ENCODE measurements at regions not wholly inside any gene's neighbourhood (a gene's known extent, or its start where the extent isn't known, plus 50 kb on each side); places are given as distances from the start of the nearest gene placed in this dataset.

DNA sequence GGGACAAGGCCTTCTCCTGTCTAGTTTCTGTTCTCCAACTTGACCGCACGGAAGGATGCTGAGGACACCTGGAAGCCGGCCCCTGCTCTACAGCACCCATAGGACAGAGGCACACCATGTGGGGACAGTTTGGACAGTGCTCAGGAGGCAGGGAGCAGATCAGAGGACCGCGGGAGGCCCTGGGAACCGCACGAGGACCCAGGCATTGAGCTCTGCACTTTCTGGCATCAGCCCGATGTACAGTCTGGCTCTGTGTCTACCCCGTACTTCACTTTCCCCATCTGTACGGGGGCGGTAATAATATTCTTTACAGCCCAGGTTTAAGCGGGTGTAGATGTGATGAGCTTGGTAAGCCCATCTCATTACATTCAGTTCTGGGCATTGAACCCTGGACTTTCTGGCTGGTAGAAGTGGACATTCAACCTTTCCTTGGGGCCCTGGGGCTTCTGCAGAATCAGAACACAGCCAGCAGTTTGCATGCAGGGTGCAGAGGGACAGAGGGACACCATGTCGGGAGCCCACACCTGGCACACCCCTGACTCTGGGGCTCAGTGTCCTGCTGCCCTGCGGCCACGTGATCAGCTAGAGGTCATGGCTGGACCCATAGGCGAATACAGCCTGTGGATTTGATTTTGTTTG lies 258.7 kb downstream of the SEC14L1 start:
- Histone ChIP-seq H3K79me1 (ENCODE audit: low read depth, low read length) (peaks cover 25% of the 10 kb centered on the region), H3K79me2 (ENCODE audit: control insufficient read depth in 1 of 2, insufficient read depth in 2 of 2, low read length in 2 of 2) (peaks cover 16 to 89% of the 10 kb centered on the region in 2 experiments; a peak in 3 of 4 replicates)
- TF ChIP-seq KDM1A (IDR thresholded peaks at IDR 0.05; ENCODE audit: borderline replicate concordance, low read length) (no peak), BRCA1 (IDR thresholded peaks at IDR 0.05; ENCODE audit: low read depth, low read length) (no peak), POU5F1 (IDR thresholded peaks at IDR 0.05; ENCODE audit: low read depth, low read length) (no peak), EZH2 (IDR thresholded peaks at IDR 0.05; ENCODE audit: low read depth, low read length, severe bottlenecking) (no peak), SP4 (IDR thresholded peaks at IDR 0.05; ENCODE audit: low read length) (no peak), KDM5A (IDR thresholded peaks at IDR 0.05; ENCODE audit: low read length) (no peak), HDAC6 (IDR thresholded peaks at IDR 0.05; ENCODE audit: low read depth, low read length) (no peak), EP300 (IDR thresholded peaks at IDR 0.05; ENCODE audit: borderline replicate concordance in 1 of 2, low read depth in 2 of 2, low read length in 2 of 2) (no peak), NANOG (IDR thresholded peaks at IDR 0.05; ENCODE audit: insufficient read depth, low read depth, low read length, poor library complexity, severe bottlenecking) (no peak), HDAC2 (IDR thresholded peaks at IDR 0.05; ENCODE audit: borderline replicate concordance in 1 of 2, low read depth in 2 of 2, low read length in 2 of 2) (no peak), TEAD4 (IDR thresholded peaks at IDR 0.05; ENCODE audit: low read depth, low read length) (no peak), BACH1 (IDR thresholded peaks at IDR 0.05; ENCODE audit: low read length) (no peak), SRF (IDR thresholded peaks at IDR 0.05; ENCODE audit: low read depth, low read length) (no peak), CEBPB (IDR thresholded peaks at IDR 0.05; ENCODE audit: low read depth, low read length) (no peak)

More for the DNA sequence above, 258.7 kb downstream of the SEC14L1 start:
- no peak overlapping the region for H3K27ac ChIP-seq (ENCODE audit: low read depth, low read length)
- POLR2A ChIA-PET (ENCODE audit: partially characterized antibody) = no interaction called here
- FAIRE-seq = no peak
- no peak overlapping the region for H2AFZ ChIP-seq (ENCODE audit: low read length)
- H2AK5ac ChIP-seq (ENCODE audit: low read depth, low read length) = no peak overlapping the region
- no peak overlapping the region for H3K23ac ChIP-seq (ENCODE audit: insufficient read length)
- no peaks in the 10 kb centered on the region for H3K27me3 ChIP-seq (replicated peaks in 1 of 4; ENCODE audit: control insufficient read depth in 3 of 4, extremely low read depth in 1 of 4, insufficient read depth in 3 of 4, low read length in 3 of 4)
- H2BK5ac ChIP-seq (ENCODE audit: low read depth, low read length) = no peak overlapping the region
- no peak overlapping the region for H3K9ac ChIP-seq (replicated peaks in 1 of 4; ENCODE audit: extremely low read depth in 1 of 4, low read depth in 3 of 4, low read length in 3 of 4)
- no peak overlapping the region for H2BK15ac ChIP-seq (ENCODE audit: low read length)
- no peak overlapping the region for H4K8ac ChIP-seq (ENCODE audit: extremely low read depth, insufficient read depth, low read length)
- no peak overlapping the region for H2BK20ac ChIP-seq (ENCODE audit: low read length)
- no peak overlapping the region for H4K91ac ChIP-seq (replicated peaks; ENCODE audit: insufficient read length, low read length)
- no peak overlapping the region for H4K5ac ChIP-seq (ENCODE audit: insufficient read length, low read depth, low read length)
- no peak for DNase-seq (ENCODE audit: low read depth in 1 of 2, low spot score in 2 of 2)
- H3K9me3 ChIP-seq (ENCODE audit: insufficient read depth in 2 of 2, low read depth in 1 of 2, low read length in 1 of 2) = no peaks in the 10 kb centered on the region
- peaks cover 0 to 7% (median 5%) of the 10 kb centered on the region in 4 experiments; a peak in 6 of 7 replicates for H3K4me1 ChIP-seq (replicated peaks in 1 of 4; ENCODE audit: control insufficient read depth in 3 of 4, insufficient read depth in 4 of 4, low read length in 3 of 4)
- peaks cover 16 to 33% of the 10 kb centered on the region in 2 experiments for H4K20me1 ChIP-seq (replicated peaks in 1 of 2; ENCODE audit: control insufficient read depth in 1 of 2, insufficient read depth in 2 of 2, low read length in 2 of 2)
- H2BK120ac ChIP-seq (replicated peaks; ENCODE audit: low read depth, low read length) = no peak overlapping the region
- H3K18ac ChIP-seq (ENCODE audit: extremely low read depth, low read length) = no peak overlapping the region
- H3K4me2 ChIP-seq (ENCODE audit: insufficient read depth in 1 of 2, low read depth in 2 of 2, low read length in 2 of 2) = no peak overlapping the region
- no peak overlapping the region for H3K4ac ChIP-seq (replicated peaks; ENCODE audit: insufficient read length, low read depth, low read length)
- no peak overlapping the region for H2BK12ac ChIP-seq (ENCODE audit: low read depth, low read length)
- H3K14ac ChIP-seq (ENCODE audit: insufficient read length) = no peak overlapping the region
- peaks cover 0 to 6% (median 1%) of the 10 kb centered on the region in 4 experiments; a peak in 3 of 8 replicates for H3K36me3 ChIP-seq (ENCODE audit: control insufficient read depth in 2 of 4, insufficient read depth in 4 of 4, low read length in 3 of 4)
- 93% methylated on average over 16 of the region's 16 CpGs; no CpG with 5 or more reads in 1 of the 2 experiments for WGBS, 2 experiments (ENCODE audit: extremely low coverage in 1 of 2, insufficient coverage in 1 of 2, insufficient read length in 1 of 2, insufficient replicate concordance in 2 of 2, low coverage in 1 of 2, low lambda C conversion rate in 2 of 2, missing lambda C conversion rate in 1 of 2)
- H3K4me3 ChIP-seq (ENCODE audit: extremely low read depth in 1 of 4, insufficient read depth in 2 of 4, low read depth in 3 of 4, low read length in 4 of 4) = no peak overlapping the region
- H3K23me2 ChIP-seq (ENCODE audit: low read depth, low read length) = no peaks in the 10 kb centered on the region
- no peak overlapping the region for H3K56ac ChIP-seq (replicated peaks; ENCODE audit: insufficient read length, low read depth, low read length)
- CTCF ChIA-PET (ENCODE audit: partially characterized antibody) = interaction anchor here (0.6 to 39.2 kb wide), 23 partner anchors 10 to 731 kb away, joined by 3 to 512 read pairs (median 4); no protein-coding TSS in a partner anchor
